ENCODE measurements at regions not wholly inside any gene's neighbourhood (a gene's known extent, or its start where the extent isn't known, plus 50 kb on each side); places are given as distances from the start of the nearest gene placed in this dataset.

DNA sequence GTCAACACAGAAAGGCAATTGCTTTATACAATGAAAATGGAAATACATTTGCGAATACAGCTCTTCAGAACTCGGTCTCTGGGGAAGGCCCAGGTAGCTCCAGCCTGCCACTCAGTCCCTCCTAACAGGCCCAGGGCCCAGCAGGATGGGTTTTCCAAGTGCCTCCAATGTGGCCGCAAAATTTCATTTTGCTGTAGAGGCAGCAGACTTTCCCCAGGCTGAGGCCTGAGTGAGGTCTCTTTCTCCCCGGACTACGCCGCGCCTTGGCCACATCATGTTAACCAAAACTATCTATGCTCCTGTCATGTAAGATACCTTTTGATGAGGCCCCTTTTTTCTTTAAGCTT lies 606.0 kb upstream of the SALL1 start (continued):
- TF ChIP-seq ZNF274 (IDR thresholded peaks at IDR 0.05; ENCODE audit: low read depth, low read length) = no peak
- no peak for TF ChIP-seq SRF (IDR thresholded peaks at IDR 0.05; ENCODE audit: low read depth)
- TF ChIP-seq CBX3 (IDR thresholded peaks at IDR 0.05; ENCODE audit: low read depth) = no peak
- TF ChIP-seq EZH2 (IDR thresholded peaks at IDR 0.05) = no peak

DNA sequence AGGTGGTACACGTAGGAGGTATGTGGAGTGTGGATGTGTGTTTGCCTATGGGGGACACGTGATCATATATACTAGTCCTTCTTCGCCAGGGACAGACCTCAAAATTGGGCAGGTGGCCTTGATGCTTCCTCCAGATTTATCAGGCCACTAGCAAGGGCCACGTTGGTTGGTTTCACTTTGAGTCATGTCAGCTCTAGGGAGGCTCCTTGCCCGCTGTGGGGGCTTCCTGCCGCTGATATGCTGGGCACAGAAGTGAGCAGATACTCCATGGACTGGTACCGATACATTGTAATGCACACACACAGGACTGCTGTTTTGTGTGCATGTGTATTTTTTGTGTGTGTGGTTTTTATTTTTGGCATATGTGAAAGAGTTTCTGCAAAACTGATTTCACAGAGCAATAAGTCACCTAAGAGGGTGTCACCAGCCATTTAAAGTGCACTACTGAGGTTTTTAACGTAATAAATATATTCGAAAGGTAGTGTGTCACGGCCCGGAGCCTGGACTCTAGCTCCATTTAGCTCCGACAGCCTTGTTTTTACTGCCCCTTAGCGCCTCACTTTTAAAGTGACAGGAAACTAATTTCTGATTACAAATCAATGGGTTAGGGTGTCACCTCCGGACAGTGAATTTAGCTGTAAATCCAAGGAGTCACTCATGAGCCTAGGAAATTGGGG lies 605.5 kb upstream of the SALL1 start:
- no peak overlapping the region for H3K9ac ChIP-seq (ENCODE audit: low read length)
- TF ChIP-seq, protein P1, sequence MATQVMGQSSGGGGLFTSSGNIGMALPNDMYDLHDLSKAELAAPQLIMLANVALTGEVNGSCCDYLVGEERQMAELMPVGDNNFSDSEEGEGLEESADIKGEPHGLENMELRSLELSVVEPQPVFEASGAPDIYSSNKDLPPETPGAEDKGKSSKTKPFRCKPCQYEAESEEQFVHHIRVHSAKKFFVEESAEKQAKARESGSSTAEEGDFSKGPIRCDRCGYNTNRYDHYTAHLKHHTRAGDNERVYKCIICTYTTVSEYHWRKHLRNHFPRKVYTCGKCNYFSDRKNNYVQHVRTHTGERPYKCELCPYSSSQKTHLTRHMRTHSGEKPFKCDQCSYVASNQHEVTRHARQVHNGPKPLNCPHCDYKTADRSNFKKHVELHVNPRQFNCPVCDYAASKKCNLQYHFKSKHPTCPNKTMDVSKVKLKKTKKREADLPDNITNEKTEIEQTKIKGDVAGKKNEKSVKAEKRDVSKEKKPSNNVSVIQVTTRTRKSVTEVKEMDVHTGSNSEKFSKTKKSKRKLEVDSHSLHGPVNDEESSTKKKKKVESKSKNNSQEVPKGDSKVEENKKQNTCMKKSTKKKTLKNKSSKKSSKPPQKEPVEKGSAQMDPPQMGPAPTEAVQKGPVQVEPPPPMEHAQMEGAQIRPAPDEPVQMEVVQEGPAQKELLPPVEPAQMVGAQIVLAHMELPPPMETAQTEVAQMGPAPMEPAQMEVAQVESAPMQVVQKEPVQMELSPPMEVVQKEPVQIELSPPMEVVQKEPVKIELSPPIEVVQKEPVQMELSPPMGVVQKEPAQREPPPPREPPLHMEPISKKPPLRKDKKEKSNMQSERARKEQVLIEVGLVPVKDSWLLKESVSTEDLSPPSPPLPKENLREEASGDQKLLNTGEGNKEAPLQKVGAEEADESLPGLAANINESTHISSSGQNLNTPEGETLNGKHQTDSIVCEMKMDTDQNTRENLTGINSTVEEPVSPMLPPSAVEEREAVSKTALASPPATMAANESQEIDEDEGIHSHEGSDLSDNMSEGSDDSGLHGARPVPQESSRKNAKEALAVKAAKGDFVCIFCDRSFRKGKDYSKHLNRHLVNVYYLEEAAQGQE (IDR thresholded peaks at IDR 0.05; ENCODE audit: low read depth) = no peak
- TF ChIP-seq, protein P2, sequence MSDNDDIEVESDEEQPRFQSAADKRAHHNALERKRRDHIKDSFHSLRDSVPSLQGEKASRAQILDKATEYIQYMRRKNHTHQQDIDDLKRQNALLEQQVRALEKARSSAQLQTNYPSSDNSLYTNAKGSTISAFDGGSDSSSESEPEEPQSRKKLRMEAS (IDR thresholded peaks at IDR 0.05) = no peak
- TF ChIP-seq SIN3A (IDR thresholded peaks at IDR 0.05; ENCODE audit: low read depth) = no peak
- no peak for TF ChIP-seq EZH2phosphoT487 (IDR thresholded peaks at IDR 0.05; ENCODE audit: borderline replicate concordance)
- no peak for TF ChIP-seq POLR2A (IDR thresholded peaks at IDR 0.05; ENCODE audit: borderline replicate concordance, extremely low read depth, insufficient read depth, insufficient read length)
- no peak for TF ChIP-seq SRF (IDR thresholded peaks at IDR 0.05; ENCODE audit: low read depth)
- TF ChIP-seq, protein P3, sequence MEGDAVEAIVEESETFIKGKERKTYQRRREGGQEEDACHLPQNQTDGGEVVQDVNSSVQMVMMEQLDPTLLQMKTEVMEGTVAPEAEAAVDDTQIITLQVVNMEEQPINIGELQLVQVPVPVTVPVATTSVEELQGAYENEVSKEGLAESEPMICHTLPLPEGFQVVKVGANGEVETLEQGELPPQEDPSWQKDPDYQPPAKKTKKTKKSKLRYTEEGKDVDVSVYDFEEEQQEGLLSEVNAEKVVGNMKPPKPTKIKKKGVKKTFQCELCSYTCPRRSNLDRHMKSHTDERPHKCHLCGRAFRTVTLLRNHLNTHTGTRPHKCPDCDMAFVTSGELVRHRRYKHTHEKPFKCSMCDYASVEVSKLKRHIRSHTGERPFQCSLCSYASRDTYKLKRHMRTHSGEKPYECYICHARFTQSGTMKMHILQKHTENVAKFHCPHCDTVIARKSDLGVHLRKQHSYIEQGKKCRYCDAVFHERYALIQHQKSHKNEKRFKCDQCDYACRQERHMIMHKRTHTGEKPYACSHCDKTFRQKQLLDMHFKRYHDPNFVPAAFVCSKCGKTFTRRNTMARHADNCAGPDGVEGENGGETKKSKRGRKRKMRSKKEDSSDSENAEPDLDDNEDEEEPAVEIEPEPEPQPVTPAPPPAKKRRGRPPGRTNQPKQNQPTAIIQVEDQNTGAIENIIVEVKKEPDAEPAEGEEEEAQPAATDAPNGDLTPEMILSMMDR (IDR thresholded peaks at IDR 0.05 in 2 of 3, conservative IDR thresholded peaks at IDR 0.05 in 1 of 3; ENCODE audit: borderline replicate concordance in 1 of 3, insufficient read depth in 1 of 3, low read depth in 2 of 3, low read length in 2 of 3) = no peak
- no peak for TF ChIP-seq TCF7L2 (IDR thresholded peaks at IDR 0.05; ENCODE audit: borderline replicate concordance, extremely low read depth, insufficient read depth, insufficient read length)
- no peak for TF ChIP-seq EZH2 (IDR thresholded peaks at IDR 0.05)
- no peak for TF ChIP-seq ZFX (IDR thresholded peaks at IDR 0.05)
- no peak for TF ChIP-seq EGR1 (IDR thresholded peaks at IDR 0.05; ENCODE audit: low read depth)
- no peak for TF ChIP-seq YY1 (IDR thresholded peaks at IDR 0.05; ENCODE audit: extremely low read depth, insufficient replicate concordance, low read depth, low read length)
- TF ChIP-seq CBX3 (IDR thresholded peaks at IDR 0.05; ENCODE audit: low read depth) = no peak
- H3K27ac ChIP-seq (ENCODE audit: low read depth, low read length) = no peak overlapping the region
- H3K27me3 ChIP-seq (ENCODE audit: insufficient read depth, low read length) = no peaks in the 10 kb centered on the region
- POLR2A ChIA-PET = no interaction called here
- H3K4me2 ChIP-seq (ENCODE audit: low read length) = no peak overlapping the region
- H3K4me1 ChIP-seq (ENCODE audit: control insufficient read depth in 1 of 2, insufficient read depth in 2 of 2, low read length in 2 of 2) = no peaks in the 10 kb centered on the region
- no TSS peak for BruUV-seq (replicated peaks)
- no peak for ATAC-seq
- no peaks in the 10 kb centered on the region for H4K20me1 ChIP-seq (ENCODE audit: insufficient read depth)
- no peak overlapping the region for H2AFZ ChIP-seq (ENCODE audit: low read depth, low read length, poor library complexity, severe bottlenecking)
- no peaks in the 10 kb centered on the region for H3K36me3 ChIP-seq (ENCODE audit: control insufficient read depth in 1 of 2, insufficient read depth in 2 of 2, low read length in 2 of 2)
- RAD21 ChIA-PET (ENCODE audit: low non-redundant PET in 1 of 2, low total read pairs in 2 of 2, uncharacterized antibody in 2 of 2, unreplicated experiment in 2 of 2) = no interaction called here
- no peak overlapping the region for H3K4me3 ChIP-seq (replicated peaks in 1 of 2; ENCODE audit: low read depth in 1 of 2, low read length in 2 of 2)
- intact Hi-C loops (cut with micrococcal nuclease) = no loop called here
- no peaks in the 10 kb centered on the region for H3K9me2 ChIP-seq (ENCODE audit: insufficient read depth)
- DNase-seq (ENCODE audit: low read depth, low spot score) = no peak
- H3K9me3 ChIP-seq (ENCODE audit: control insufficient read depth in 1 of 2, insufficient read depth in 1 of 2, low read depth in 1 of 2, low read length in 2 of 2) = peaks cover 5 to 13% of the 10 kb centered on the region in 2 experiments; a peak in 2 of 4 replicates
- no peaks in the 10 kb centered on the region for H3K79me2 ChIP-seq (ENCODE audit: insufficient read depth, low read length)
- CTCF ChIA-PET = no interaction called here
